ENCODE measurements at regions not wholly inside any gene's neighbourhood (a gene's known extent, or its start where the extent isn't known, plus 50 kb on each side); places are given as distances from the start of the nearest gene placed in this dataset.

GRCh38 chr7:18345641-18346234 lies 149.8 kb upstream of the HDAC9 start:
- Histone ChIP-seq H3K4me3 (no peak overlapping the region), H3K27ac (no peak overlapping the region)

GRCh38 chr7:18347170-18347569 lies 148.4 kb upstream of the HDAC9 start:
- Histone ChIP-seq H3K4me3 (no peak overlapping the region), H3K27ac (no peak overlapping the region)

- no peak overlapping the region for H3K4me3 ChIP-seq
- no peak overlapping the region for H3K27ac ChIP-seq
Observed at GRCh38 chr7:18350678-18351077, 144.9 kb upstream of the HDAC9 start.

DNA sequence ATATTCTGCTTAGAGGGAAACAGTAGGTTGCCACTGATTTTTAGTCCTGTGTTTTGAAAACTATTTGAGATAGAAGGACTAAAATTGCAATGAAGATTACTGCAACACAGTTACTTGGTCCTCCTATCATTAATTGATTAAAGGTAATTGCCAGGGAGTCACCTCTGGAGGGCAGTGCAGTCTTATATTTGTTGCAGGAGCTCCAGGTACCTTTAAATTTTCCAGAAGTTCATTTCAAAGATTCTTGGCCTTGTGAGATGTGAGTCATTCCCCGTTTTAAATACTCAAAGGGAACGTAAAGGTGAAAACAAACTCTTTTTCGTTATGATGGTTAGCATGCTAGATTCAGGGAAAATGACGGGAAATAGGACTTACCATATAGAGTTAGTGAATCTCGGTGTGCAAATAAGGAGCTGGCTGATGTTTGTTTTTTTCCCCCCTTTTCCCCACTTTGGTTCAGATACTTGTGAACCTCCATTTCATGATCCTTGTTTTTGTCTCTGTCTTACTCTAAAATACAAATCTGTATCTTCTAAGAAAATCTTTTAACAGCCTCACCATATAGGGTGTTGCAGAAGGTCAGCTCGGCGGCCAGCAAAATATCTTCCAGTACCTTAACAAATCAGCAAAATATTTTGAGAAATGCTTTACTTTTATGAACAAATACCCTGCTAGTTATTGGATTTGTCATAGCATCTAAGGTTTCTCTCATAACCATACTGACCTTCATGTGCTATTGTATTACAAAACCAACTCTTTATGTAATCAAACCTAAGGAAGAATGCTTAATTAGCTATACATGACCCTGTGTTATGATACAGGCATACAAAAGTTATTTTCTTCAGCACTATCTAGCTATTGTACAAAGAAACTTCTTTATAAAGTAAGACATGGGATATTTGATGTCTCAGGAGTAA lies 143.0 kb upstream of the HDAC9 start:
- H3K27ac ChIP-seq = no peak overlapping the region
- H3K4me3 ChIP-seq = no peak overlapping the region

- no peak overlapping the region for H3K27ac ChIP-seq
- no peak overlapping the region for H3K4me3 ChIP-seq
Observed at GRCh38 chr7:18353339-18353738, 142.2 kb upstream of the HDAC9 start.

GRCh38 chr7:18354108-18355085 lies 141.2 kb upstream of the HDAC9 start:
- no peak overlapping the region for H3K27ac ChIP-seq

GRCh38 chr7:18356191-18356645 lies 139.3 kb upstream of the HDAC9 start:
- Histone ChIP-seq H3K27ac (no peak overlapping the region), H3K4me3 (no peak overlapping the region)

More at GRCh38 chr7:18354108-18355085, 141.2 kb upstream of the HDAC9 start:
- no peak overlapping the region for H3K4me3 ChIP-seq

DNA sequence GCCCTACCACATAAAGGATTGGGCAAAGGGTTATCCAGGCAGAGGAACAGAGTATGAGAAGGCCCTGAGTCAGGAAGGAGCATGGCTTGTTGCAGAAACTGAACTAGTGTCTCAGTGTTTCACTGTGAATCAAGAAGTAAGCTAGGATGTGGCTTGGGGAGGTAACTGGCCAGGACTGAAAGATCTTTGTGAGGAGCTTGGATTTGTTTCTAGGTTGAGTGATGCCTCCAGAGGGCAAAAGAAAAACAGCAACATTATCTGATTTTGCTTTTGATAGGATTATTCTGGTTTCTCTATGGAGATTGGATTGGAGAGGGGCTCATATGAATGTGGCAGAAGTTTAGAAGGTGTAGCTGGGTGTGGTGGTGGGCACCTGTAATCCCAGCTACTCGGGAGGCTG lies 137.9 kb upstream of the HDAC9 start:
- no peak overlapping the region for H3K27ac ChIP-seq
- H3K4me3 ChIP-seq = no peak overlapping the region

GRCh38 chr7:18361756-18362155 lies 133.8 kb upstream of the HDAC9 start:
- H3K4me3 ChIP-seq = no peak overlapping the region
- H3K27ac ChIP-seq = no peak overlapping the region

GRCh38 chr7:18363751-18364380 lies 131.7 kb upstream of the HDAC9 start:
- no peak overlapping the region for H3K27ac ChIP-seq
- H3K4me3 ChIP-seq = no peak overlapping the region

DNA sequence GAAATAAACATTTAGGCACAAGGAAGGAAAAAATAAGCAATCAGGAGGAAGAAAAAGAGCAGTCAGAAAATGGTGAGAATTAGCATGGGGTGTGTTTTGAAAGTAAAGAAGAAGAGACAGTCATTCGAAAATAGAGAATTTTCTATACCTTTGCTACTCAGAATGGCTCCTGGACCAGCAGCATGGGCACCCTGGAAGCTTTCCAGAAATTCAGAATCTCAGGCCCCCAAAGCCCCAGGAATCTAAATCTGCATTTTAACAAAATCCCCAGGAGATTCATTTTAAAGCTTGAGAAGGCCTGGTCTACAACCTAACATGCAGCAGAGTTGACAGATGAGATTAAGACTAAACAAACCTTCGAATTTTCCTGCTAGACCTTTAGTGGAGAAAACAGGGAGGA lies 131.2 kb upstream of the HDAC9 start:
- H3K4me3 ChIP-seq = no peak overlapping the region
- H3K27ac ChIP-seq = no peak overlapping the region

DNA sequence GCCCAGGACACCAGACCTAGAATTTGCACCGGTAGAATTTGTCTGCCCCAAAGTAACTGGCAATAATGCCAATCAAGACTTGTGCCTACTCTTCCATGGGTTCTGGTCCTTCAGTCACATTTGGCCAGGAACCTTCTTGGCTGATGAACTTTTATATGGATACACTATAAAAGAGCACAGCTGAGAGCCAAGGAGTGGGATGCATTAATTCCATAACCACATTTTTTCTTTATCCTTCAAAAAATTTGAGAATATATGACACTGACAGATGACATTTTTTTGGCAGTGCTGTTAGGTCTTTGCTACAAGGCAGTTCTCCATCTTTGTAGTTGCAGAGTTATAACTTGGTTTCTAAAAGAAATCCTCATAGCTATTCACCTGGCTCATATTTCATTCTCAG lies 129.2 kb upstream of the HDAC9 start:
- Histone ChIP-seq H3K27ac (no peak overlapping the region), H3K4me3 (no peak overlapping the region)

DNA sequence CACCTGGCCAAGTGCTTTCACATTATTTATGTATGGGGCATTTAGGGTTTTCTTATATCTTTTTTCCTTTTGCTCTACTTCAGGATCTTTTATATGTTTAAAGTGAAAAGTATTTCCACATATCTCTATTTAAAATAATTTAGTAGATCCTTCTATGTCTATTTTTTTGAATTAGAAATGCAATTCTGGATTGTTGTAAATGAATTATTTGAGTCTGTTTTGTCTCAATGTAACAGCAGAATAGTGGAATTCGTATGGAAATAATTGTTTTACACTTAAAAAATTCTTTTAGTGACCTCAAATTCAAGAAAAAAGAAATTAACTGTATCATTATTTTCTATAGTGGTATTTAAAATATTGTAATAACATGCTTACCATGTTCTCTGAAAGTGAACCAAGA lies 126.5 kb upstream of the HDAC9 start:
- no peak overlapping the region for H3K4me3 ChIP-seq
- no peak overlapping the region for H3K27ac ChIP-seq

DNA sequence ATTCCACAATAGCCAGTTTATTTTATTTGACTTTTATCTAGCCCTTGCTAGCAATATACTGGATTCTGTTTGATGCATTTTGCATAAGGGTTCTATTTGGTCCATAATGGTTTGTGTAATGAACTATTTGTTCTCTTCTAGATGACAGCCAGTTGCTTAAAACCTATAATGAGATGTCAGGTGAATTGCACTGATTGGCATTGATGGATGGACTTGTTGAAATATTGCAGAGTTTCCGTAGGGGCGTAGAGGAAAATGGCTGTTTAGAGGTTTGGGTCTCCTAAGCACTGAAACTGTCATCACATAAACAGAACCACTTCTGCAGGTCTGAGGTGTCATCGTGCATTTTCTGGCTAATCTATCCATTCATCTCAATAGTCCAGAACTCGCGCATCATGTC lies 124.9 kb upstream of the HDAC9 start:
- H3K4me3 ChIP-seq = no peak overlapping the region
- no peak overlapping the region for H3K27ac ChIP-seq

- no peak overlapping the region for H3K27ac ChIP-seq
- H3K4me3 ChIP-seq = no peak overlapping the region
Observed at GRCh38 chr7:18378989-18379605, 116.5 kb upstream of the HDAC9 start.

- H3K27ac ChIP-seq = no peak overlapping the region
- no peak overlapping the region for H3K4me3 ChIP-seq
Observed at GRCh38 chr7:18384491-18385143, 110.9 kb upstream of the HDAC9 start.

DNA sequence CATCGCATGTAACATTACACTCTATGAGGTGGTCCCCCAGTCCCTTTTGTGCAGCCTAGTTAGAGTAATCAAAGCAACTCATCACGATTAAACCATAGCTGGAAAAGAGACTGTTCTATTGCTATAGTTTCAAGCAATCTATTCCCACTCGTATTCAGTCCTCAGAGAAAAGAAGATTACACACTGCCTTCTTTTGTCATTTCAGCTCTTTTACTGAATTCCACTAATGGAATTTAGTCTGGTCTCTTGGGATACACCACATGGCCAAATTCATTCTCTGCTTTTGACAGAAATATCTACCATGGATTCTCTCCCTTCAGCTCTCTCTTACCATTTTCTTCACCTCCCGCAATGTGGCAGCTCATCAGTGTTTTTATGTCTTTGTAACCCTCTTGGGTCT lies 108.9 kb upstream of the HDAC9 start:
- no peak overlapping the region for H3K4me3 ChIP-seq
- H3K27ac ChIP-seq = no peak overlapping the region

DNA sequence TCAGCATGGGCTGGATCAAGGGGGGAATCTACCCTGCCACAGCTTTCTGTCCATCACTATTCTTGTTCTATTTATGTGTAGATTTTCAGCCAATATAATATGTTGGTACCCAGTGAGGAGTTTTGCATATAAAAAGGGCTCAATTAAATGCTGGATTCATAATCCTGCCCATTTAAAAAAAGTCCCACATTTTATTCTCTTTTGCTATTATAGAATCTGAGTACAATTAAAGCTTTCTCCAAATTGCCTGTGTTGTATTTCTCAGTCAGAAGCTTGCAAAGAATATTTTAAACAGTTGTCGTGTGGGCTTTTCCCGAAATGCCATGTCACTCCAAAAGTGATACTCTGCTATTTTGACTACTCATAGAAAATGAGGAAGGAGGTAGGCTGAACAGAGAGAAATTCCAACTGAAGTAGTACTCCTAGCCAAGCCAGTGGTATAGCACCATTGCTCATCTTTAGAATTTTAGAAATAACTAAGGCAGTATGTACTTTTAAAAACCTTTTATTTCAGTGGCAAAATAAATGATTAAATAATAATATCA lies 108.3 kb upstream of the HDAC9 start:
- Histone ChIP-seq H3K27ac (no peak overlapping the region), H3K4me3 (no peak overlapping the region)

DNA sequence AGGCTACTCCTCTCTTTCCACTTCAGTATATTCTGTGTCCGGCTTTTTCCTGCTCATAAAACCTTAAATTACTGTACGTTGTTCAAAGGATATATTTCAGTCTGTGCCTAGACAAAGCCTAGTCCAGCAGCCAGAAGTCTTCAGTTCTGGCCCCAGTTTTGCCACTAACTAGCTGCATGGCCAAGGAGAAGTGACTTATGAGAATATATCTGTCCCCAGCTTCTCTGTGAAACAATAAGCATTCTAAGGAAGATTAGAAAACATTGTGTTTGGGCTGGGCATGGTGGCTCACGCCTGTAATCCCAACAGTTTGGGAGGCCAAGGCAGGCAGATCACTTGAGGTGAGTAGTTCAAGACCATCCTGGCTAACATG lies 105.0 kb upstream of the HDAC9 start:
- H3K4me3 ChIP-seq = no peak overlapping the region
- peak overlapping the region in 4 of 21 experiments; percentile 2 to 48 (median 10) for H3K27ac ChIP-seq
